ENCODE measurements at regions not wholly inside any gene's neighbourhood (a gene's known extent, or its start where the extent isn't known, plus 50 kb on each side); places are given as distances from the start of the nearest gene placed in this dataset.

DNA sequence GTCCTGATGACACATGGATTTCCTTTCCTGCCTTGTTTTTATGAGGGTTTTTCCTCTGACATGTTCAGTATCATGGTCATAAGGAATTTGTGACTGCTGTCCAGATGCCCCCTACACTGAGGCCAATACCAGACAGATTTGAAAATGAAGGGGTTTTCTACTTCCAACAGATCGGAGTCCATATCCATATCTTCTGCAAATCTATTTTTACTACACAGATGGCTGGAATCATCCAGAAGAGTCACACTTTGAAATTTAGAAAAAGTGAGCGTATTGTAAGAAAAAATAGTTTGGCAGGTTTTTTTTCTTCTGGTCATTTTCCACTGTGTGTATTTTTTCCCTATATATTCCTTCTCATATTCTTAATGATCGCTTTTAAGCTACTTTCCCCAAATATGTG lies 197.5 kb upstream of the LRRC3B start:
- no peak overlapping the region for H3K27ac ChIP-seq
- no peak for TF ChIP-seq ZFX (IDR thresholded peaks at IDR 0.05)
- TF ChIP-seq, protein P1, sequence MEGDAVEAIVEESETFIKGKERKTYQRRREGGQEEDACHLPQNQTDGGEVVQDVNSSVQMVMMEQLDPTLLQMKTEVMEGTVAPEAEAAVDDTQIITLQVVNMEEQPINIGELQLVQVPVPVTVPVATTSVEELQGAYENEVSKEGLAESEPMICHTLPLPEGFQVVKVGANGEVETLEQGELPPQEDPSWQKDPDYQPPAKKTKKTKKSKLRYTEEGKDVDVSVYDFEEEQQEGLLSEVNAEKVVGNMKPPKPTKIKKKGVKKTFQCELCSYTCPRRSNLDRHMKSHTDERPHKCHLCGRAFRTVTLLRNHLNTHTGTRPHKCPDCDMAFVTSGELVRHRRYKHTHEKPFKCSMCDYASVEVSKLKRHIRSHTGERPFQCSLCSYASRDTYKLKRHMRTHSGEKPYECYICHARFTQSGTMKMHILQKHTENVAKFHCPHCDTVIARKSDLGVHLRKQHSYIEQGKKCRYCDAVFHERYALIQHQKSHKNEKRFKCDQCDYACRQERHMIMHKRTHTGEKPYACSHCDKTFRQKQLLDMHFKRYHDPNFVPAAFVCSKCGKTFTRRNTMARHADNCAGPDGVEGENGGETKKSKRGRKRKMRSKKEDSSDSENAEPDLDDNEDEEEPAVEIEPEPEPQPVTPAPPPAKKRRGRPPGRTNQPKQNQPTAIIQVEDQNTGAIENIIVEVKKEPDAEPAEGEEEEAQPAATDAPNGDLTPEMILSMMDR (conservative IDR thresholded peaks at IDR 0.05): no peak

DNA sequence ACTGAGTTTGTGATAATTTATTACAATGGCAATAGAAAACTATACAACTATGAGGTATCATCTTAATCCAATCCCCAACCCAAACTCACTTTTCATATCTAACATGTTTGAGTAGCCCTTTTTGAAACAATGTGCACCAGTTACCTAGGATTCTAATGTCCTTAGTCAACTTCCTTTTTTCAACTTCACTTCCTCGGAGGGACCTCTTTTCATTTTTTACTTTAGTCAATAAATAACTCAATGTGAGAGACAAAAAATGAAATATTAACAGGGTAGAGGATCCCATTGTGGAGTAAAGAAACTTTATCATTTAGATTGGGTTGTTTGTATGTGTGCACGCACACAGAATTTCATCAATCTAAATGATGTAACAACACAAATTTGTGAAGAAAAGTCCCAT lies 193.6 kb upstream of the LRRC3B start:
- no peak overlapping the region for H3K27ac ChIP-seq
- no peak for TF ChIP-seq ZFX (IDR thresholded peaks at IDR 0.05)
- TF ChIP-seq, protein P1 (conservative IDR thresholded peaks at IDR 0.05): no peak

DNA sequence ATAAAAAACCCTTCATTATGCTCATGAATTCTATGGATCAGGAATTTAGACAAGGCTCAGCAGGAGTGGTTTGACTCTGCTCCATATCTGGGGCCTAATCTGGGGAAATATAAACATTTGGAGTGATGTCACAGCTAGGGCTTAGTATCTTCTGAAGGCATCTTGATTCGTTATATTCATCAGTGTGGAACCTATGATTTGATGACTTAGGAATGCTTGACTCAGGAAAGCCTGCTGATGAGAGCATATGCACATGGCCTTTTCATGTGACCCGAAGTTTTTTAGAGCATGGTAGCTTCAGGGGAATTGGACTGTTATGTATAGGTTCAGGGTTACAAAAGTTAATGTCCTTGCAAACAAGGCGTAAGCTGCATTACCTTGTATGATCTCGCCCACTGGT lies 184.9 kb upstream of the LRRC3B start:
- no peak overlapping the region for H3K27ac ChIP-seq
- TF ChIP-seq, protein P1 (conservative IDR thresholded peaks at IDR 0.05): no peak
- no peak for TF ChIP-seq ZFX (IDR thresholded peaks at IDR 0.05)

DNA sequence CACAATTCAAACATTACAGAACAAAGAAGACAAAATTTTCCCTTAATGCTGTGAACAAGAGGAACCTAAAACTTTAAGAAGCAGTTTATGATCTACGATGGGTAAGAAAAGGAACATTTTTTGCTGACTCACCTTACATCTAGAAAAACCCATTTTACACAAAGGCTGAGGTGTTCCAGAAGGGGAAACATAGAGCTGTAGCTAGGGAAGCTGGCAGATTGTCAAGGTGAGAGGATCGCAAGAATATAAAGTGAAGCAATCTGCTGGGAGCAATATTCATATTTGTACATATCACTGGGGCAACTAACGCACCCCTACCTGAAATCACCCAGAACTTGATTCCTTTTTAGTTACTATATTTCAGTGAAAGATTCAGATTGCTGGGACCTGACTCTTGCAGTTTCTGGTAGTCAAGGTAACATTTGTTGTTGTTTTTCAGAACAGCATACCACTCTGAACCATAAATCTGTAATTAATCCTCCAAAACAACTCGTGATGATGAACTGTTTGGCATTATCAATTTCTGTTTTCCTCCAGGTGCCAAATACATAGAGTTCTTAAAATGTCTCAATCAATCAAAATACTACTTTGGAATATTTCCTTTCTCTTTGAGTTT lies 184.1 kb upstream of the LRRC3B start:
- H3K27ac ChIP-seq: no peak overlapping the region
- no peak for TF ChIP-seq ZFX (IDR thresholded peaks at IDR 0.05)
- TF ChIP-seq, protein P1 (conservative IDR thresholded peaks at IDR 0.05): no peak

DNA sequence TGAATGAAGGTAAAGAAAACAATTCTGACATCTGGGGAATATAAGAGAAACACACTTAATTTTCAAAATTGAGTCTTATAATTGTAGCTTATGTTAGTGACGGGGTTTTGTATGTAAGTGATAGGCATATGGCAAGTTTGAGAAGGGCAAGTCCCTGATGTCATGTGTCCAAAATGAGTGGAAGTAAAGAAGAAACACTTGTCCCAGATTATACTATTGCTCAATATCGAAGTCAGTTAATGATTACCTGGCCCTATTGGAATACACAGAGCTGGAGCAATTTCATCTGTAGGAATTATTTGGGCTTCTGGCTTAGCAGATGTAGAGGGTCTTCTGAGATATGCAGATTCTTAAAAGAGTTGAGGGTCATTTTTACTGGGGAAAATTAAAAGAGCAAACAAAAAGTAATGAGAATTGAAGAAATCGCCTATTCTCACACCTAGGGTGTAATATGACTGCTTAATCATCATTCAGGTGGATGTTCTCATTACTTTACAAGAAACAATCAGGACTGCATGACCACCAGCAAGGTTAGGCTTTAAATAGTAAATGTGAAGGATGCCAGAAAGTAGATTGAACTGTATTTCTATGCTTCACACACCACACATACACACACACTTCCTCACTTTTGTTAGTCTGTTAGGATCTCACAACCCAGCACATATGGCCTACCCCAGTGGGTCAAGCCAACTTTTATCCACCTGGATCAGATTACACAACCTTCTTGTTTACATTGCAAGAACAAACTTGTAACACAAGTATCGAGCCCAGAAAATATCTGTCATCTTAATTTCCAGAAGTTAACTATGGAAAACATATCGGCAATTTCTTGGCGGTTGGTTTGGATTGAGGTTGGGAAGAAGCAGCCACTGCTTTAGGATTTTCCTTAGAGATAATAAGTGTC lies 183.3 kb upstream of the LRRC3B start:
- peak overlapping the region; percentile 49; the same call in 1 of the 2 replicates for H3K27ac ChIP-seq
- no peak for TF ChIP-seq ZFX (IDR thresholded peaks at IDR 0.05)
- TF ChIP-seq, protein P1 (conservative IDR thresholded peaks at IDR 0.05): no peak

DNA sequence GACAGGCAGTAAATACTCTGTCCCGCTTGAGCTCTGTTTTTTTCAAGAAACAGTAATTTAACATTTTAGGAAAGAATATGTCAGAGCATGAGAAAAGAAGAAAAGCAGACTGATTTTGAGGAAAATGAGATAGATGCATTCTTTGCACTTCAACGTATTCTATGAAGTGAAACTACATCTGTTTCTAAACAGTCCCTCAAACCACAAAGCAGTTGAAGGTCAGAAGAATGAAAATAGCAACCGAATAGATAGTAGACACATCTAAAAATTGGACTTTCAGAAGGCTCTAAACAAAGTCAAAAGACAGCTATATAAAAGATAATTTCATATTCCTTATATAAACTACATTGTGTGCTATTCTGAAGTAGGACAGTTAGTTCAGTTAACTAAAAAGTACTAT lies 172.6 kb upstream of the LRRC3B start:
- no peak for TF ChIP-seq ZFX (IDR thresholded peaks at IDR 0.05)
- TF ChIP-seq, protein P1 (conservative IDR thresholded peaks at IDR 0.05): no peak
- H3K27ac ChIP-seq: no peak overlapping the region

DNA sequence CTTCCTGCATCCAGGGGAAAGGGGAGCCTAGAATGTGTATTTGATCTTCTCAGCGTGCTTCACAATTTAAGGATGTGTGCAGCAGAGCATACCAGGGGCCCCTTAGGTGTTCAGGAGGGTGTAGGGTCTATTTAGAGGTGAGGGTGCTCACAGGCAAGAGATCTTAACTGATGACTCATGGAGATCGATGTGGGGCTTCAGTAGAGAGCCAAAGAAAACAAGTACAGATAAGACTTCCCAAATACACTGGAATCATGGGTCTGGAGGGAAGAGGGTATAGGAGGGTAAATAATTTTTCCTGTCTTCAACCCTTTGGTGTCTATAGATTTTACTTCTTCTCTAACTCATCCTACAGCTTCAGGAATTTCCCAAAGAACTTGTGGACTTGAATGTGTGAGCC lies 170.2 kb upstream of the LRRC3B start:
- TF ChIP-seq ZFX (IDR thresholded peaks at IDR 0.05): no peak
- TF ChIP-seq, protein P1 (conservative IDR thresholded peaks at IDR 0.05): no peak
- no peak overlapping the region for H3K27ac ChIP-seq
